Tibial nerve (tissue), 3 donors: ENCODE measurements at regions not wholly inside any gene's neighbourhood (a gene's known extent, or its start where the extent isn't known, plus 50 kb on each side); places are given as distances from the start of the nearest gene placed in this dataset.

Experiments used
- POLR2A ChIP-seq, 2 donors: fragments of 450-650 bp; IDR thresholded peaks; one replicate each; pipeline ENCODE4 v1.6.1; 2017; ENCODE audit warnings: antibody characterized with exemption in 2 of 2, mild to moderate bottlenecking in 2 of 2, moderate library complexity in 2 of 2
- TF ChIP-seq, protein P1 (sequence below), 5 experiments: fragments of 200-600 bp in 3 of 5; fragments of 450-650 bp in 2 of 5; sonication (generic) in 3 of 5; IDR thresholded peaks; one replicate each; pipeline ENCODE4 v1.5.1; 2016 to 2019; ENCODE audit warnings: antibody characterized with exemption in 5 of 5, mild to moderate bottlenecking in 3 of 5, moderate library complexity in 2 of 5

DNA sequence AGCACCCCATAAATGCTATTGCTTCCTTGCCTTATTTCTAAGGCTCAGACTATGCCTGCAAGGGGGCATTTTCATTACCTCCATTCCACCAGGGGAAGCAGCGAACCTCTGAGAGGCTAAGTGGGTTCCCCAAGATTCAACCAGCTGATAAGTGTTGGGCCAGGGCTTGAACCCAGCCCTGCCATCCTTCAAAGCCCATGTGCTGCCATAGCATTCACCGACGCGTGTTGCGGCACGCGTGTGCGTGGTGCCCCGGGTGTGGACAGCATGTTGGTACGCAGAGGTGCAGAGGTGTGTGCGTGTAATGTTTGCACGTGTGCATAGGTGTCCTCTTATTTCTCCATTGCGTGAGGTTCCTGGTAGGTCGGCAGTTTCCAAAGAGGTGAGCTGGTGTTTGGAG lies 66.0 kb upstream of the PPARA start:
- TF ChIP-seq POLR2A (IDR thresholded peaks at IDR 0.05), result no peak
- TF ChIP-seq, protein P1, sequence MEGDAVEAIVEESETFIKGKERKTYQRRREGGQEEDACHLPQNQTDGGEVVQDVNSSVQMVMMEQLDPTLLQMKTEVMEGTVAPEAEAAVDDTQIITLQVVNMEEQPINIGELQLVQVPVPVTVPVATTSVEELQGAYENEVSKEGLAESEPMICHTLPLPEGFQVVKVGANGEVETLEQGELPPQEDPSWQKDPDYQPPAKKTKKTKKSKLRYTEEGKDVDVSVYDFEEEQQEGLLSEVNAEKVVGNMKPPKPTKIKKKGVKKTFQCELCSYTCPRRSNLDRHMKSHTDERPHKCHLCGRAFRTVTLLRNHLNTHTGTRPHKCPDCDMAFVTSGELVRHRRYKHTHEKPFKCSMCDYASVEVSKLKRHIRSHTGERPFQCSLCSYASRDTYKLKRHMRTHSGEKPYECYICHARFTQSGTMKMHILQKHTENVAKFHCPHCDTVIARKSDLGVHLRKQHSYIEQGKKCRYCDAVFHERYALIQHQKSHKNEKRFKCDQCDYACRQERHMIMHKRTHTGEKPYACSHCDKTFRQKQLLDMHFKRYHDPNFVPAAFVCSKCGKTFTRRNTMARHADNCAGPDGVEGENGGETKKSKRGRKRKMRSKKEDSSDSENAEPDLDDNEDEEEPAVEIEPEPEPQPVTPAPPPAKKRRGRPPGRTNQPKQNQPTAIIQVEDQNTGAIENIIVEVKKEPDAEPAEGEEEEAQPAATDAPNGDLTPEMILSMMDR (IDR thresholded peaks at IDR 0.05), result no peak
